ENCODE measurements at regions not wholly inside any gene's neighbourhood (a gene's known extent, or its start where the extent isn't known, plus 50 kb on each side); places are given as distances from the start of the nearest gene placed in this dataset.

GRCh38 chr13:97852181-97852874 lies 101.1 kb upstream of the IPO5 start:
- 81 to 100% methylated on average over 2 to 5 of the region's 5 CpGs for WGBS, 2 experiments (ENCODE audit: extremely low coverage in 1 of 2, insufficient coverage in 1 of 2, insufficient read length in 1 of 2, insufficient replicate concordance in 2 of 2, low coverage in 1 of 2, low lambda C conversion rate in 2 of 2, missing lambda C conversion rate in 1 of 2)
- TF ChIP-seq POLR2A (IDR thresholded peaks at IDR 0.05; ENCODE audit: control extremely low read depth in 1 of 2, low read depth in 2 of 2, low read length in 2 of 2) (no peak), ATF3 (IDR thresholded peaks at IDR 0.05; ENCODE audit: insufficient read depth, low read depth, low read length) (no peak), USF2 (IDR thresholded peaks at IDR 0.05; ENCODE audit: low read length) (no peak), SIRT6 (IDR thresholded peaks at IDR 0.05; ENCODE audit: low read length) (no peak), TBP (IDR thresholded peaks at IDR 0.05; ENCODE audit: low read depth, low read length) (no peak), MAX (IDR thresholded peaks at IDR 0.05) (no peak), POLR2AphosphoS5 (IDR thresholded peaks at IDR 0.05; ENCODE audit: low read depth, low read length) (no peak), NANOG (IDR thresholded peaks at IDR 0.05; ENCODE audit: insufficient read depth, low read depth, low read length, poor library complexity, severe bottlenecking) (no peak), TCF12 (IDR thresholded peaks at IDR 0.05; ENCODE audit: low read depth, low read length) (no peak), TEAD4 (IDR thresholded peaks at IDR 0.05; ENCODE audit: low read depth, low read length) (no peak), RNF2 (IDR thresholded peaks at IDR 0.05; ENCODE audit: borderline replicate concordance, low read depth, low read length, missing control alignments, poor library complexity, severe bottlenecking) (no peak)

More at GRCh38 chr13:97852181-97852874, 101.1 kb upstream of the IPO5 start:
- Histone ChIP-seq H3K14ac (ENCODE audit: insufficient read length) (no peak overlapping the region), H2BK15ac (ENCODE audit: low read length) (no peak overlapping the region), H3K23me2 (ENCODE audit: low read depth, low read length) (peaks cover 6% of the 10 kb centered on the region; the same call in 1 of the 2 replicates), H3K4me1 (replicated peaks in 1 of 4; ENCODE audit: control insufficient read depth in 3 of 4, insufficient read depth in 4 of 4, low read length in 3 of 4) (peaks cover 0 to 2% (median 0%) of the 10 kb centered on the region in 4 experiments; a peak in 2 of 7 replicates), H3K27me3 (replicated peaks in 1 of 4; ENCODE audit: control insufficient read depth in 3 of 4, extremely low read depth in 1 of 4, insufficient read depth in 3 of 4, low read length in 3 of 4) (no peaks in the 10 kb centered on the region), H3K9me3 (ENCODE audit: insufficient read depth in 2 of 2, low read depth in 1 of 2, low read length in 1 of 2) (no peaks in the 10 kb centered on the region), H3K23ac (ENCODE audit: insufficient read length) (no peak overlapping the region), H2BK12ac (ENCODE audit: low read depth, low read length) (no peak overlapping the region), H3K9ac (replicated peaks in 1 of 4; ENCODE audit: extremely low read depth in 1 of 4, low read depth in 3 of 4, low read length in 3 of 4) (no peak overlapping the region), H2BK20ac (ENCODE audit: low read length) (no peak overlapping the region), H3K4ac (replicated peaks; ENCODE audit: insufficient read length, low read depth, low read length) (no peak overlapping the region), H3K36me3 (ENCODE audit: control insufficient read depth in 2 of 4, insufficient read depth in 4 of 4, low read length in 3 of 4) (no peaks in the 10 kb centered on the region), H4K5ac (ENCODE audit: insufficient read length, low read depth, low read length) (no peak overlapping the region), H2BK120ac (replicated peaks; ENCODE audit: low read depth, low read length) (no peak overlapping the region), H3K18ac (ENCODE audit: extremely low read depth, low read length) (no peak overlapping the region), H3K79me1 (ENCODE audit: low read depth, low read length) (no peaks in the 10 kb centered on the region), H3K79me2 (ENCODE audit: control insufficient read depth in 1 of 2, insufficient read depth in 2 of 2, low read length in 2 of 2) (no peaks in the 10 kb centered on the region), H3K27ac (ENCODE audit: low read depth, low read length) (no peak overlapping the region), H4K91ac (replicated peaks; ENCODE audit: insufficient read length, low read length) (peak overlapping the region; percentile 16), H2BK5ac (ENCODE audit: low read depth, low read length) (no peak overlapping the region), H4K8ac (ENCODE audit: extremely low read depth, insufficient read depth, low read length) (no peak overlapping the region), H4K20me1 (replicated peaks in 1 of 2; ENCODE audit: control insufficient read depth in 1 of 2, insufficient read depth in 2 of 2, low read length in 2 of 2) (peaks cover 0 to 3% of the 10 kb centered on the region in 2 experiments), H3K56ac (replicated peaks; ENCODE audit: insufficient read length, low read depth, low read length) (peak overlapping the region; percentile 94), H3K4me2 (ENCODE audit: insufficient read depth in 1 of 2, low read depth in 2 of 2, low read length in 2 of 2) (no peak overlapping the region), H2AFZ (ENCODE audit: low read length) (no peak overlapping the region), H2AK5ac (ENCODE audit: low read depth, low read length) (no peak overlapping the region), H3K4me3 (ENCODE audit: extremely low read depth in 1 of 4, insufficient read depth in 2 of 4, low read depth in 3 of 4, low read length in 4 of 4) (no peak overlapping the region)
- POLR2A ChIA-PET (ENCODE audit: partially characterized antibody) = interaction anchor here (1.5 kb wide), 1 partner anchor 123 kb away, joined by 3 read pairs; no protein-coding TSS in a partner anchor
- CTCF ChIA-PET (ENCODE audit: partially characterized antibody) = interaction anchor here (0.7 to 0.9 kb wide), 2 partner anchors 17 to 60 kb away, joined by 3 to 4 read pairs; no protein-coding TSS in a partner anchor
- DNase-seq (ENCODE audit: low read depth in 1 of 2, low spot score in 2 of 2) = no peak
- no peak for FAIRE-seq
